ENCODE measurements at regions not wholly inside any gene's neighbourhood (a gene's known extent, or its start where the extent isn't known, plus 50 kb on each side); places are given as distances from the start of the nearest gene placed in this dataset.

GRCh38 chr4:30932581-30932980 is 212.4 kb downstream of the PCDH7 start:
- TF ChIP-seq CTCF (conservative IDR thresholded peaks at IDR 0.05; ENCODE audit: low read length) (no peak), EZH2phosphoT487 (IDR thresholded peaks at IDR 0.05; ENCODE audit: borderline replicate concordance, low read depth, low read length) (no peak)
